ENCODE measurements at regions not wholly inside any gene's neighbourhood (a gene's known extent, or its start where the extent isn't known, plus 50 kb on each side); places are given as distances from the start of the nearest gene placed in this dataset.

DNA sequence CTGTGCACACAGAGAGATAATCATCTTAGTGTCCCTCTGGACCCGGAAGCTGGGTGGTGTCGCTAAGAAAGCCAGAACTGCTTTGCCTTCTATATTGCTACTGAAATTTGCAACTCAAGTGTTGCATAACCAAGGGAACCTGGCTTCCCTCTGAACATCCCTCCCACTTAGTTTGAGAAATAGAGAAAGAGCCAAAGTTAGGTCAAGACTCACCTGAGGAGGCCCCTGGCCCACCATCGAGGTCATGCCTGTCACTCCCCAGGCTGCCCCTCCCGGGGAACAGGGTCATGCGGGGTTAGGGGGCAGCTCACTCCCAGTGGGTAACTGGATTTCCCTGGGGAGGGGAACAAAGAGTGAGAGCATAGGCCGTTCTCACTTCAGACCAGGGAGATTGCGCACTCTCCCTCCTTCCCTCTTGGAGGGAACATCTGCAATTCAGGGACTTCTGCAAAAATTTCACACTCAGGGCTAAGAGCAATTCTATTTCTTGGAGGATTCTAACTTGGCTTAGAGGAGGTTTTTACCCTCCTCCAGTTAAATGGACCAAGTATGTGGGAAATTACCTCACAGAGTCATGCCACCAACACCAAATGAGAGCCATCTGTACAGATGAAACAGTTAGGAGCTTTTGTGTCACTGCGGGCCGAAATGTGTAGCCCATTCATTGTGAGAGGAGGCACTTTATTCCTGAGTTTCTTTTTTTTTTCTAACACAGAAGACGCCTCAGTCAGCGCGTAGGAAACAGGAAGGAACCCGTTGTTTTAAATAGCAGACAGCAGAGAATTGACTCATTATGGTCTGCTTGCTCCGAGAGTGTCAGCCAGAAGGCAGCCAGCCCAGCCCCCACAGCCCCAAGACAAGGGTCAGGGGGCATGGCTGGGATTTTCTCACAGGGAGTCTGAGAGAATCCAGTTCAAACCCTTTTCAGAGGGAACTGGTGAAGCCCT, 221.3 kb downstream of the ARHGAP12 start:
- TF ChIP-seq, protein P1, sequence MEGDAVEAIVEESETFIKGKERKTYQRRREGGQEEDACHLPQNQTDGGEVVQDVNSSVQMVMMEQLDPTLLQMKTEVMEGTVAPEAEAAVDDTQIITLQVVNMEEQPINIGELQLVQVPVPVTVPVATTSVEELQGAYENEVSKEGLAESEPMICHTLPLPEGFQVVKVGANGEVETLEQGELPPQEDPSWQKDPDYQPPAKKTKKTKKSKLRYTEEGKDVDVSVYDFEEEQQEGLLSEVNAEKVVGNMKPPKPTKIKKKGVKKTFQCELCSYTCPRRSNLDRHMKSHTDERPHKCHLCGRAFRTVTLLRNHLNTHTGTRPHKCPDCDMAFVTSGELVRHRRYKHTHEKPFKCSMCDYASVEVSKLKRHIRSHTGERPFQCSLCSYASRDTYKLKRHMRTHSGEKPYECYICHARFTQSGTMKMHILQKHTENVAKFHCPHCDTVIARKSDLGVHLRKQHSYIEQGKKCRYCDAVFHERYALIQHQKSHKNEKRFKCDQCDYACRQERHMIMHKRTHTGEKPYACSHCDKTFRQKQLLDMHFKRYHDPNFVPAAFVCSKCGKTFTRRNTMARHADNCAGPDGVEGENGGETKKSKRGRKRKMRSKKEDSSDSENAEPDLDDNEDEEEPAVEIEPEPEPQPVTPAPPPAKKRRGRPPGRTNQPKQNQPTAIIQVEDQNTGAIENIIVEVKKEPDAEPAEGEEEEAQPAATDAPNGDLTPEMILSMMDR (IDR thresholded peaks at IDR 0.05) = no peak
- no peak for TF ChIP-seq CHD4 (IDR thresholded peaks at IDR 0.05; ENCODE audit: borderline replicate concordance)
- no peak for TF ChIP-seq RAD21 (conservative IDR thresholded peaks at IDR 0.05 in 1 of 2, IDR thresholded peaks at IDR 0.05 in 1 of 2)
